HG03066 (cell line): ENCODE measurements at regions not wholly inside any gene's neighbourhood (a gene's known extent, or its start where the extent isn't known, plus 50 kb on each side); places are given as distances from the start of the nearest gene placed in this dataset.
A peak's percentile ranks its signal among the peaks of the same experiment; 100 is the strongest.
"Not testable (repeated sequence)": the region's sequence is repeated elsewhere in the genome, so short reads cannot be mapped to it uniquely, and the experiment has no call there.

Source experiments
- ATAC-seq: cut with Tn5 transposase; IDR thresholded peaks from one replicate; pipeline ENCODE4 v1.9.1; 2021; ENCODE audit warnings: low read depth; ENCODE audit not compliant: unreplicated experiment

DNA sequence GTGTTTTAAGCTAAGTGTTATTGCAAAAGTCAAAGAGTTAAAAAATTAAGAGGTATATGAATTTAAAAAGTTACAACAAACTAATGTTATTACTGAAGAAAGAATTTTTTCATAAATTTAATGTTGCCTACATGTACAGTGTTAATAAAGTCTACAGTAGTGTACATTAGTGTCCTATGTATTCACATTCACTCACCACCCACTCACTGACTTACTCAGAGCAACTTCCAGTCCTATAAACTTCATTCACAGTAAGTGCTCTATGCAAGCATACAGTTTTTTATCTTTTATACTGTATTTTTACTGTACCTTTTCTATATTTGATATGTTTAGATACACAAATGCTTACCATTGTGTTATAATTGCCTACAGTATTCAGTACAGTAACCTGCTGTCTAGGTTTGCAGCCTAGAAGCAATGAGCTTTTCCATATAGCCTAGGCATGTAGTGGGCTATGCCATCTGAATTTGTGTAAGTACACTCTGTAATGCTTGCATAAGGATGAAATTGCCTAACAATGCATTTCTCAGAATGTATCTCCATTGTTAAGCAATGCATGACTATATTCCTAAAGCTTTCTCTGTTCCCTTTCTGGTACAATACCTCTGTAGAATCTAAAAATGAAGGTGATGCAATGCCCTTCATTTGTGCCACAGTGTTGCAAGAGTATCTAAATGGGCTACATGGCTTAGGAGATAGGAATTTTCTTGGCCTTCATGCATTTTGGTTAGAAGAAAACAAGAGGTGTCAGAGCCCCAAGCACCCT is 370.8 kb upstream of the NT5C1B start:
- ATAC-seq: no peak

GRCh38 chr2:18959200-18959599 is 369.8 kb upstream of the NT5C1B start:
- no peak for ATAC-seq

- no peak for ATAC-seq
These were observed 368.5 kb upstream of the NT5C1B start for GRCh38 chr2:18957909-18958308.

DNA sequence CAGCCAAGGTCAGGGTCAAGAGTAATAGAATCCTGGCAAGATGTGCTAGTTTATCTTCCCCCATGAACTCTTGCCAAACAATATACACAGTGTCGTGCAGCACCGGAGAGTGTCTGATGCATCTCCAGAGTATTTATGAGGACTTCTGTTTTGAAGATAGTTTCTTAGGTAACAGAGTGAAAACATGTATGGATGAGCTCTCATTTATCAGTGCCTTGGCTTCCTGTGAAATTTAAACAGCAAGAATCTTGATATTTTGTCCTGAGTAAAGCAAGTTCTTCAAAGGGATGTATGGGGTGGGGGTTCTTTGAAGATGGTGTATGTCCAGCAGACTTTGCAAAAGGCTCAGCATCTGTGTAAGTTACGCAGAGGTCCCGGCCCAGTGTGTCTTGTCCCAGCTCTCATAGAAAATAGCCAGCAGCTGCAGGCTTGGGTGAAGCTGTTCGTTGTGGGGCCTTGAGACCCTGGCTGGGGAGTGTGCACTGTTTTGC is 361.0 kb upstream of the NT5C1B start:
- no peak for ATAC-seq

GRCh38 chr2:18949871-18950270 is 360.5 kb upstream of the NT5C1B start:
- ATAC-seq: no peak

GRCh38 chr2:18940184-18940583 is 350.8 kb upstream of the NT5C1B start:
- peak; percentile 70 for ATAC-seq

DNA sequence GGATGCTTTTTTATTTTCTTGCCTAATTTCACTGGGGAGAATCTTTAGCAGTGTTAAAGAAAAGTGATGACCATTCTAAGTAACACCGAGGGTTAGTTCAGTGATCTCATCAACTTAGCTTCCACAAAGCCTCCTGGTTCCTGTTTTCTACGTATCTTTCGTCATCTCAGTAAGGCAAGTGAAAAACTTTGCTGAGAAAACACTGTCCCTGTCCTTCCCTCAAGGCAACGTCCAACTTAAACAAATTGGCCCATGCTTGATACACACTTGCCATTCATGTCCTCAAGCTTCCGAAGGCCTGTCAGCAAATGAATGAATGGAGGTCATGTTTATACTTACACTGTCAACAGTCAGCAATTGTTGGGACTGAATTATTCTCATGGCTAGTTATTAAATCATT is 350.4 kb upstream of the NT5C1B start:
- not testable (repeated sequence) for ATAC-seq

DNA sequence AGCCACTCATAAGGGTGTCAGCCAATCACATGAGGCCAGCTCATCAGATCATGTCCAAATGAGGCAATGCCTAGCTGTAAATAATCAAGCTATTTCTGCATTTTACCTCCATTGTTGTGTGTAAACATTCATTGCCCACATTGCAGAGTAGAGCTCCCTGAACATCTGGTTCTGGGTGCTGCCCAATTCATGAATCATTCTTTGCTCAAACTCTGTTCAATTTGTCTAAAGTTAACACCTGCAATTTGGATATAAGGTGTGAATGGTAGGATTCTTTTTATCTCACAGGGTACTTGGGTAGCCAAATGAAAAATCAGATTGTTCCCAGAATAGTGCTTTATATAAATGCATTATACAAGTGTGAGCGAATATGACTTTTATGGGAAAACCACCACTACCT is 345.5 kb upstream of the NT5C1B start:
- ATAC-seq: no peak

- ATAC-seq: no peak
These were observed 343.5 kb upstream of the NT5C1B start for GRCh38 chr2:18932853-18933252.

- ATAC-seq: no peak
These were observed 341.6 kb upstream of the NT5C1B start for GRCh38 chr2:18930971-18931370.

DNA sequence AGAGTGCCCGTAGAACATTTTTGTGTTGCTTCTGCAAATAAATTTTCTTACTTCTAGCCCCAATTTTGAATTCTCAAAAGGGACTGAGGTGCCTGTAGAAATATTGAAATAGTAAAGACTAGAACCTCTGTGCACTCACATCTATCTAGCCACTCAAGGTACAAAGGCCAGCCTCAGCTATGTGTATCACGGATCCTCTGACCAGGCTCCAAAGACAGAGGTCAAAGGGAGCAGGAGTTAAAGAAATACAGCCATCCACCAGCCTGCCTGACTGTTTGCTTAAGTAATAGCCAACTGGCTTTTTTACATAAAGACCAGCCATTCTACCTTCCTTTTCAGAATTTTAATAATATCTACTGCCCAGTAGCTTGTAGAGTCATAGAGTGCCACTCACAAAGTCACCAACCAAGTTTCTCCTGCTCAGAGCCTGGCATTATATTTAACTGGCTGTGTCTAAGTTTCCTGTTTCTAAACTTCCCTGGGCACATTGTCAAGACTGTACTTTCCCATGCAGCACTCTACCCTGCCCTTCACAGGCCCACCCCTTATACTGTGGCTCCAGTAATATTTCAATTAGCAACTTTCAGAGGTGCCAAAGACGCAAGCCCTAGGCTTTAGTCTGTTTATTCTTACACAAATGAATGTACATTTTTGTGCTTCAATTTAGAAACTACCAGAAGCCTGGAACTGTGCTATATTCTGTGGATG is 338.3 kb upstream of the NT5C1B start:
- ATAC-seq: no peak

GRCh38 chr2:18926631-18927524 is 337.5 kb upstream of the NT5C1B start:
- ATAC-seq: no peak

GRCh38 chr2:18925296-18925695 is 335.9 kb upstream of the NT5C1B start:
- no peak for ATAC-seq

DNA sequence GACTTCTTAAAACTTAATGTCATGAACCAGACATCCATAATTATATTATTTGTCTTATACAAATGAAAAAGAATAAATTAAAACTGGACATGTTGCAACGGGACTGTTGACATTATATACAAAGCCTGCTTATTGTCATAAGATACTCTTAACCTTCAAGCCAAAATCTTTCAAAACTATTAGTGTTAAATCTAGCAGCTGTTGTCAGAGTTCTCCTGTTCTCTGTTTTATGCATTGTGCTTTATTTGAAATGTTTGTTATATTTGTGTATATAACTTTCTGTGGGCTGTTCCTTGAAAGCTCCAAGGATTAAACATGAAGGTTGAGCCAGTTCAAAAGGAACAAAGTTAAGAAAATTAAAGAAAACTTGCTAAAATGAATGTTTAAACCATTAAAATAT is 335.5 kb upstream of the NT5C1B start:
- ATAC-seq: no peak

DNA sequence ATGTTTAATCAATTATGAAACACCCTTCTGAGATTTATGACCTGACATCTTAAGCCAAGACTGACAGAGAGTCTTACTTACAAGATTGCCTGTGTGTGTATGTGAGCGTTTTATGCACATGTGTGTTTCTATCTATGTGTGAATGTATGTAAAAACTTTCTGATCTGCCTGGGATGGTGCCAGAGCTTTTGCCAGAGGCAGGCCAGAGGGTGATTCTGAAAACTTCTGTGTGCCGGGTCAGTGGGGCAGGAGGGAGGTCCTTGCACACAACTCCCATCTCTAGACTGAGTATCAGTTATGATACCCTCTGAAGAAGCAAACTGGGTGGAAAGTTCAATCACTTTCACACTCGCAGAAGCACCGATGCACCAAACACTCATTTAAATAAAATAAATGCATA is 335.0 kb upstream of the NT5C1B start:
- ATAC-seq: no peak

GRCh38 chr2:18922276-18922675 is 332.9 kb upstream of the NT5C1B start:
- no peak for ATAC-seq

DNA sequence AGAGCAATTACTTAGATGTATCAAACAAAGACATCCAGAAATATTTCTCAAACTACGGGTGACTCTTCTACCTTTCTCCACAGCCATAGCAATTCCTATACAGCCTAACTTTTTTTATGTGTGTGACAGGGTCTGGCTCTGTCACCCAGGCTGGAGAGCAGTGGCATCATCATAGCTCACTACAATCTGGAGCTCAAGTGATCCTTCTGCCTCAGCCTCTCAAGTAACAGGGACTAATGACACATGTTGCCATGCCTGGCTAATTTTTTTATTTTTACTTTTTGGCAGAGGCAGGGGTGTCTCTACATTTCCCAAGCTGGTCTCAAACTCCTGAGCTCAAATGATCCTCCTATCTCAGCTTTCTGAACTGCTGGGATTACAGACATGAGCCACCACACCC is 328.9 kb upstream of the NT5C1B start:
- no peak for ATAC-seq

DNA sequence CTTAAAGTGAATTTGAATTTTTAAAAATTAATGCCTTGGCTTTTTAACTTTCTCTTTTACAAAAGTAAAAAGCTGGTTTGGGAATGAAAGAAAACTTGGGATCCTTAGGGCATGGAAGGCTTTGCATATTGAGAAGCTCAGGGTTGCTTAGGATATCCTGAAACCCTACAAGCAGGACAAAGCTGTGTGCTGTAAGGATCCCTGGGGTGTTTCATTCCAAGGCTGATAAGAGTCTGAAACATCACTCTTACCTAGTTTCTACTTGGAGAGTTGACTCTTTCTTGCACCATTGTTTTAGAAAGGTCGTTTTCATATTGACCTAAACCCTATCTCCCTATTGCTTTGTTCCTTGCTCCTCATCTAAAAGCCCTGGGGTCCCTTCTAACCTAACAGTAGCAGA is 325.9 kb upstream of the NT5C1B start:
- no peak for ATAC-seq

DNA sequence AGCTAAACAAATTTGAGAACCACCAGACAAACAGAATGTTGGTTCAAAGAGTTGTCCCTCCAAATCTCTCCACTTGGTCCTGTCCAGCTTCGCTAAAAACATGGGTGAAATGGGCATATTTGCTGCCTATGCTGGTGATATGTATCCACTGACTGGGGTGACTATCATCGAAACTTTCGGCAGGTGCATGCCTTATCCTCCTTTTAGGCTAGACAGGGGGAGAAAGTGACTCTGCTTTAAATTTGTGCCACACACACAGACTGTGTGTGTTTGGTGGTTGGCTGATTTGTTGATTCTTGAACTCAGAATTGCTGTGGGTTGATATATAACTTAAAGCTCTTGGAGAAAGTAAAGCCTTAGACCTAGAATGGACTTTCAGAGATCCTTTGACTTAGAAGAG is 324.1 kb upstream of the NT5C1B start:
- ATAC-seq: no peak

- no peak for ATAC-seq
These were observed 323.0 kb upstream of the NT5C1B start for GRCh38 chr2:18912225-18912888.

DNA sequence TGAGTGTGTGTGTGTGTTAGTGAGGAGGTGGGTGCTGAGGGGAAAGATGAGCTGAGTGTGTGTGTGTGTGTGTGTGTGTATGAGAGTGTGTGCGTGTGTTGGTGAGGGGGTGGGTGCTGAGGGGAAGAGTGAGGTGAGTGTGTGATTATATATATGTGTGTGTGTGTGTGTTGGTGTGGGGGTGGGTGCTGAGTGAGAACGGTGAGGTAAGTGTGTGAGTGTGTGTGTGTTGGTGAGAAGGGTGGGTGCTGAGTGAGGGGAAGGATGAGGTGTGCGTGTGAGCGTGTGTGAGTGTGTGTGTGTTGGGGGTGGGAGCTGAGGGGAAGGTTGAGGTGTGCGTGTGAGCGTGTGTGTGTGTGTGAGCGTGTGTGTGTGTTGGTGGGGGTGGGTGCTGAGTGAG is 322.0 kb upstream of the NT5C1B start:
- ATAC-seq: no peak
